ENCODE measurements at regions not wholly inside any gene's neighbourhood (a gene's known extent, or its start where the extent isn't known, plus 50 kb on each side); places are given as distances from the start of the nearest gene placed in this dataset.
"Not testable (repeated sequence)": the region's sequence is repeated elsewhere in the genome, so short reads cannot be mapped to it uniquely, and the experiment has no call there.

DNA sequence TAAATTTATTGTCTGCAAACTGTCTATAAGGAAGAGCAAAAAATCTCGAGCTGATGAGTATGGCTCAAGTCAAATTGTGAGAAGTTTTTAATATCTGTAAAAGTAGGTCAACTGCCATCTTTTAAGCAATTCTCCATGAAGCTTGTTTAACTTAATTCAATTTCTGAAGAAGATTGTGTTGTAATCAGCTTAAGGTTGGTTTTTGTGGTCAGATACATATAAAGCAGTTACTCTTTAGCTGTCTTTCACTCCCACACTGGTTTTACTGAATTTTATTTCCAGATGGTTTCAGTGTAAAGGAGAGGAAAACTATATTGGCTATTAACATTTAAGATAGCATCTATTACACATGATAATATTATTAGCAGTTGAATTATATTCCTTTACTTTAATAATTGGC is 1165.1 kb downstream of the SLC16A7 start:
- H3K4me3 ChIP-seq (ENCODE audit: control insufficient read depth, low read depth, low read length) = no peak overlapping the region
- TF ChIP-seq, protein P1, sequence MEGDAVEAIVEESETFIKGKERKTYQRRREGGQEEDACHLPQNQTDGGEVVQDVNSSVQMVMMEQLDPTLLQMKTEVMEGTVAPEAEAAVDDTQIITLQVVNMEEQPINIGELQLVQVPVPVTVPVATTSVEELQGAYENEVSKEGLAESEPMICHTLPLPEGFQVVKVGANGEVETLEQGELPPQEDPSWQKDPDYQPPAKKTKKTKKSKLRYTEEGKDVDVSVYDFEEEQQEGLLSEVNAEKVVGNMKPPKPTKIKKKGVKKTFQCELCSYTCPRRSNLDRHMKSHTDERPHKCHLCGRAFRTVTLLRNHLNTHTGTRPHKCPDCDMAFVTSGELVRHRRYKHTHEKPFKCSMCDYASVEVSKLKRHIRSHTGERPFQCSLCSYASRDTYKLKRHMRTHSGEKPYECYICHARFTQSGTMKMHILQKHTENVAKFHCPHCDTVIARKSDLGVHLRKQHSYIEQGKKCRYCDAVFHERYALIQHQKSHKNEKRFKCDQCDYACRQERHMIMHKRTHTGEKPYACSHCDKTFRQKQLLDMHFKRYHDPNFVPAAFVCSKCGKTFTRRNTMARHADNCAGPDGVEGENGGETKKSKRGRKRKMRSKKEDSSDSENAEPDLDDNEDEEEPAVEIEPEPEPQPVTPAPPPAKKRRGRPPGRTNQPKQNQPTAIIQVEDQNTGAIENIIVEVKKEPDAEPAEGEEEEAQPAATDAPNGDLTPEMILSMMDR (conservative IDR thresholded peaks at IDR 0.05; ENCODE audit: control insufficient read depth, insufficient read depth, low read depth, low read length) = no peak
- DNase-seq (ENCODE audit: low read depth) = no peak

DNA sequence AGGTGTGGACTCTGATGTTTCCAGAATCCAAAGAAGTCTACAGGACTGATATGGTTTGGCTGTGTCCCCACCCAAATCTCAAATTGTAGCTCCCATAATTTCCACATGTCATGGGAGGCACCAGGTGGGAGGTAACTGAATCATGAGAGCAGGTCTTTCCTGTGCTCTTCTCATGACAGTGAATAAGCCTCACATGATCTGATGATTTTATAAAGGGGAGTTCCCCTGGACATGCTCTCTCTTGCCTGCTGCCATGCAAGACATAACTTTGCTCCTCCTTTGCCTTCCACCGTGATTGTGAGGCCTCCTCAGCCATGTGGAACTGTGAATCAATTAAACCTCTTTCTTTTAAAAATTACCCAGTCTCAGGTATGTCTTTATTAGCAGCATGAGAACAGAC is 1205.3 kb downstream of the SLC16A7 start:
- DNase-seq (ENCODE audit: low read depth) = not testable (repeated sequence)

DNA sequence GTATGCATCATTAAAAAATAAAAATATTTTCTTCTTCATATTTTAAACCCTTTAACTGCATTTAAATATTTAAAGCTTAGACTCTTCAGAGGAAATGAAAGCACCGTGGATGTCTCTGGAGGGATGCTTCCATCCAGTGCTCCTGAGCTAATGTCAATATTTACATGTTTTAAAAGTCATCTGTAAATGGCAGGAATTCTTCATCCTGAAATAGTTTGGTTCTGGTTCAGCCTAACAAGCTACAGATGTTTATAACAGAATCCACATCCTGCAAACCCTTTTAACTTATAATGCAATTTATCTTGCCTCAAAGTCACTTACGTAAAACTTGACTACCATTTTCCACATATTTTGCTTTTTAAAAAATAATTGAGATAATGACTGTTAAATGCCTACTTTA is 1207.3 kb downstream of the SLC16A7 start:
- TF ChIP-seq, protein P1 (conservative IDR thresholded peaks at IDR 0.05; ENCODE audit: control insufficient read depth, insufficient read depth, low read depth, low read length) = no peak
- no peak for DNase-seq (ENCODE audit: low read depth)
- no peak overlapping the region for H3K4me3 ChIP-seq (ENCODE audit: control insufficient read depth, low read depth, low read length)

More for the DNA sequence above, 1205.3 kb downstream of the SLC16A7 start:
- not testable (repeated sequence) for H3K4me3 ChIP-seq (ENCODE audit: control insufficient read depth, low read depth, low read length)

DNA sequence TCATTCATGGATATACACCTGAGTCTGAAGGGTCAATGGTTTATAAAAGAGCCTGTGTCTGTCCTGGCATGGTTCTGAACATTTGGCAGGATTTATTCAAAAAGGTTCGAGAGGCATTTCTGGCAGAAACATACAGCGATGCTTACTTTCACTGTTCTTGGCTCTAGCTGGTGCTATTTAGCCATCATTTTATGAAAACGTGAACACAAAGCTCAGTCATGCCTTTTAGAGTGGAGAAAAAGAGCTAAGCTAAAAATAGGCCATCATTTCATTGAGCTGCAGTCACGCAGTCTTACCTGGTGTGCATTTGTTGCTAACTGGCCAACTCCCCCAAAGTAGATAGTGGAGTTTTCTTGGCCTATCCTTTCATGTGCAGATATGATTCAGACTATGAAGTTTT is 1209.5 kb downstream of the SLC16A7 start:
- TF ChIP-seq, protein P1 (conservative IDR thresholded peaks at IDR 0.05; ENCODE audit: control insufficient read depth, insufficient read depth, low read depth, low read length) = no peak

DNA sequence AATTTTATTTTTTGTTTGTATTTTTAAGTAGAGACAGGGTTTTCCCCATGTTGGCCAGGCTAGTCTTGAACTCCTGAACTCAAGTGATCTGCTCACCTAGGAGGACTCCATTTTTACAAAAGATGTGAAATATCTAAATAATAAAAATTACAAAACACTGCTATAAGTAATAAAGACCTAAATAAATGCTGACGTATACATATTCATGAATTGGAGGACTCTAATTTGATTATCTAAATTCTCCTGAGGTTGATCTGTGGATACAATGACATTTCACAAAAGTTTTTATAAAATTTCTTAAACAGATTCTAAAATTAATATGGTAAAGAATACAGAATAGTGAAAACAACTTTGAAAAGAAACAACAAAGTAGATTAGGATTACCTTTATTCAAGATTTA is 1224.0 kb downstream of the SLC16A7 start:
- H3K4me3 ChIP-seq (ENCODE audit: control insufficient read depth, low read depth, low read length) = no peak overlapping the region
- TF ChIP-seq, protein P1 (conservative IDR thresholded peaks at IDR 0.05; ENCODE audit: control insufficient read depth, insufficient read depth, low read depth, low read length) = no peak
- no peak for DNase-seq (ENCODE audit: low read depth)

More for the DNA sequence above, 1209.5 kb downstream of the SLC16A7 start:
- no peak overlapping the region for H3K4me3 ChIP-seq (ENCODE audit: control insufficient read depth, low read depth, low read length)
- no peak for DNase-seq (ENCODE audit: low read depth)

DNA sequence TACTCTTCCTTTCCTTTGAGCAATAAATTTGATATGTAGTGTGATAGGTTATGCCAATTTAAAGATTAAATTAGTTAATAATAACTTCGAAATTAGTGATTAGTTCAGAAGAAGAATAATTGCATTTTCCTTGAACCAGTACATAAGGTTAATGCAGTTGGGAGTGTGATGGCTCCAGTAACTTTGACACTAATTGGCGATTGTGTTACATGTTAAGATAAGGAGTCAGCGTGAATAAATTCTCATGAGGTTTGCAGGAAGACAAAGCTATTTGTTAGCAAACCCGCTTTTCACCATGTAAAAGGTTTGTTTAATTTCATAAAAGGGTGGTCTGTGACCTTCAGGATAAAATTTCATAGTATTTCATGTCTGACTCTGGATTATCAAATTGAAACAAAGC is 1226.8 kb downstream of the SLC16A7 start:
- TF ChIP-seq, protein P1 (conservative IDR thresholded peaks at IDR 0.05; ENCODE audit: control insufficient read depth, insufficient read depth, low read depth, low read length) = no peak
- DNase-seq (ENCODE audit: low read depth) = no peak
- H3K4me3 ChIP-seq (ENCODE audit: control insufficient read depth, low read depth, low read length) = no peak overlapping the region

DNA sequence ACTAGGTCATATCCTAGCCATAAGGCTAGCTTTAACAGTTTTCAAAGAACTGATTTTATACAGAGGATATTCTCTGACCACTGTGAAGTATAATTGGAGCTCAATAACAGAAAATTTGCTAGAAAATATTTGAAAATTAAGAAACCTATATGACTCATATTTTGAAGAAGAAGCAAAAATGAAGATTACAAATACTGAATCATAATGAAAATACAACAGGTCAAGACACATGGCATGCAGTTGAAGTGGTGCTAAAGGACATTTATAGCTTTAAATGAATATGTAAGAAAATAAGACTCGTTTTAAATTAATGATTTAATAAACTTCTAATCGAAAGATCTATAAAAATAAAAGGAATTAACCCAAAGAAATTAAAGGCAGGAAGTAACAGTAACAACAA is 1234.6 kb downstream of the SLC16A7 start:
- no peak overlapping the region for H3K4me3 ChIP-seq (ENCODE audit: control insufficient read depth, low read depth, low read length)
- peak; percentile 28 for DNase-seq (ENCODE audit: low read depth)
- TF ChIP-seq, protein P1 (conservative IDR thresholded peaks at IDR 0.05; ENCODE audit: control insufficient read depth, insufficient read depth, low read depth, low read length) = no peak

Data from fibroblast of mammary gland (primary cell).